Lower lobe of right lung (tissue), 2 donors: ENCODE measurements at regions not wholly inside any gene's neighbourhood (a gene's known extent, or its start where the extent isn't known, plus 50 kb on each side); places are given as distances from the start of the nearest gene placed in this dataset.

ENCODE experiments used
- ATAC-seq, 2 donors: fragments of 200-7000 bp; cut with Tn5 transposase; one replicate each; pipeline ENCODE4 v1.9.1; 2020 to 2022; ENCODE audit warnings: mild to moderate bottlenecking in 2 of 2, moderate library complexity in 2 of 2
- DNase-seq: peaks from one replicate; pipeline ENCODE4 v3.0.0-alpha.2; 2020
- H3K27ac ChIP-seq: fragments of 200-600 bp; one replicate; pipeline ENCODE4 v1.8.0; 2022
- H3K27me3 ChIP-seq: fragments of 200-600 bp; one replicate; pipeline ENCODE4 v1.8.0; 2022; ENCODE audit warnings: low read depth
- H3K36me3 ChIP-seq: fragments of 200-600 bp; one replicate; pipeline ENCODE4 v1.8.0; 2022; ENCODE audit warnings: mild to moderate bottlenecking
- H3K4me1 ChIP-seq: fragments of 200-600 bp; one replicate; pipeline ENCODE4 v1.8.0; 2022
- H3K4me3 ChIP-seq: fragments of 200-600 bp; one replicate; pipeline ENCODE4 v1.8.0; 2022; ENCODE audit warnings: mild to moderate bottlenecking
- H3K9me3 ChIP-seq: fragments of 200-600 bp; one replicate; pipeline ENCODE4 v1.8.0; 2022
- CTCF ChIP-seq: fragments of 200-600 bp; IDR thresholded peaks from one replicate; pipeline ENCODE4 v1.8.0; 2022; ENCODE audit warnings: antibody characterized with exemption, mild to moderate bottlenecking
- intact Hi-C: fragments of 100-400 bp; cut with DNase I; formaldehyde crosslinking; loops from one replicate; pipeline ENCODE4 v1.11.0; 2022
- donor health status: DM: no; HTN: yes; CAD: no; lungs with severe emphysema.

GRCh38 chr7:127530148-127530547 is 55.2 kb downstream of the GCC1 start:
- Histone ChIP-seq H3K4me1 (no peaks in the 10 kb centered on the region), H3K27ac (no peak overlapping the region), H3K4me3 (no peak overlapping the region), H3K27me3 (no peaks in the 10 kb centered on the region), H3K36me3 (no peaks in the 10 kb centered on the region), H3K9me3 (peaks cover 5% of the 10 kb centered on the region)
- DNase-seq (no peak), ATAC-seq (no peak)
- no peak for TF ChIP-seq CTCF
- intact Hi-C loops, result no loop called here

GRCh38 chr7:127527561-127527960 is 57.8 kb downstream of the GCC1 start:
- no peak overlapping the region for H3K27ac ChIP-seq
- intact Hi-C loops, result no loop called here
- H3K9me3 ChIP-seq, result peaks cover 5% of the 10 kb centered on the region
- no peaks in the 10 kb centered on the region for H3K4me1 ChIP-seq
- H3K4me3 ChIP-seq, result no peak overlapping the region
- no peaks in the 10 kb centered on the region for H3K27me3 ChIP-seq
- DNase-seq (no peak), ATAC-seq (no peak)
- TF ChIP-seq CTCF, result no peak
- H3K36me3 ChIP-seq, result no peaks in the 10 kb centered on the region

- Histone ChIP-seq H3K4me3 (no peak overlapping the region), H3K9me3 (peaks cover 5% of the 10 kb centered on the region), H3K36me3 (no peaks in the 10 kb centered on the region), H3K4me1 (no peaks in the 10 kb centered on the region), H3K27ac (no peak overlapping the region), H3K27me3 (no peaks in the 10 kb centered on the region)
- ATAC-seq (no peak), DNase-seq (no peak)
- intact Hi-C loops, result no loop called here
- TF ChIP-seq CTCF, result no peak
These were observed 59.4 kb downstream of the GCC1 start for GRCh38 chr7:127525866-127526480.

- H3K4me1 ChIP-seq, result no peaks in the 10 kb centered on the region
- no peak overlapping the region for H3K4me3 ChIP-seq
- intact Hi-C loops, result no loop called here
- ATAC-seq (no peak), DNase-seq (no peak)
- H3K27ac ChIP-seq, result no peak overlapping the region
- no peaks in the 10 kb centered on the region for H3K36me3 ChIP-seq
- no peaks in the 10 kb centered on the region for H3K27me3 ChIP-seq
- no peaks in the 10 kb centered on the region for H3K9me3 ChIP-seq
- no peak for TF ChIP-seq CTCF
These were observed 69.1 kb downstream of the GCC1 start for GRCh38 chr7:127516320-127516719.

GRCh38 chr7:127514499-127514898 is 70.9 kb downstream of the GCC1 start:
- no peak overlapping the region for H3K27ac ChIP-seq
- H3K4me3 ChIP-seq, result no peak overlapping the region
- intact Hi-C loops, result no loop called here
- peak; percentile 34 for TF ChIP-seq CTCF
- no peaks in the 10 kb centered on the region for H3K9me3 ChIP-seq
- H3K4me1 ChIP-seq, result no peaks in the 10 kb centered on the region
- ATAC-seq (peak; percentile 56 to 65), DNase-seq (no peak)
- H3K27me3 ChIP-seq, result no peaks in the 10 kb centered on the region
- H3K36me3 ChIP-seq, result no peaks in the 10 kb centered on the region
